Heart left ventricle (tissue), 13 donors: ENCODE measurements at regions not wholly inside any gene's neighbourhood (a gene's known extent, or its start where the extent isn't known, plus 50 kb on each side); places are given as distances from the start of the nearest gene placed in this dataset.

ENCODE experiments used
- POLR2A ChIP-seq, 2 donors: fragments of 450-650 bp; IDR thresholded peaks; one replicate each; pipeline ENCODE4 v1.6.1; 2017; ENCODE audit warnings: antibody characterized with exemption in 2 of 2, mild to moderate bottlenecking in 2 of 2, moderate library complexity in 2 of 2
- TF ChIP-seq, protein P1 (sequence below), 12 donors: fragments of 200-600 bp; sonication (generic) in 4 of 12; IDR thresholded peaks; one replicate each; pipeline versions ENCODE4 v1.5.0 to v1.8.0; 2018 to 2022; ENCODE audit warnings: antibody characterized with exemption in 12 of 12, mild to moderate bottlenecking in 5 of 12
- donor health status: ischemic (EF 13 %, LVEDD 7.1; RV severe dilation, severe dysfunction).
- donor health status: DM: no; HTN: yes; CAD: no.
- donor health status: DM: no; HTN: no; CAD: no.
- donor health status: ischemic (EF 25% LVEDD 6.9; RV normal size, moderate dysfunction).
- donor health status: ischemic (EF 25% LVEDD 5.7; RV mildly dilated, moderate dysfunction).
- donor health status: ischemic (EF 35%, LVEDD 5.7; RV mildly dilated, moderate dysfunction).
- donor health status: nonischemic (EF 11% LVEDD 7.7; RV severe dilation, severe dysfunction).
- donor health status: DM: yes; HTN: yes; CAD: no.
- donor health status: PGD.
- donor health status: ischemic (EF 29% LVEDD 5.4; RV normal size, mild dysfunction).
- donor health status: nonischemic (EF 23%, LVEDD 6.1; RV moderate dilation, normal function).

DNA sequence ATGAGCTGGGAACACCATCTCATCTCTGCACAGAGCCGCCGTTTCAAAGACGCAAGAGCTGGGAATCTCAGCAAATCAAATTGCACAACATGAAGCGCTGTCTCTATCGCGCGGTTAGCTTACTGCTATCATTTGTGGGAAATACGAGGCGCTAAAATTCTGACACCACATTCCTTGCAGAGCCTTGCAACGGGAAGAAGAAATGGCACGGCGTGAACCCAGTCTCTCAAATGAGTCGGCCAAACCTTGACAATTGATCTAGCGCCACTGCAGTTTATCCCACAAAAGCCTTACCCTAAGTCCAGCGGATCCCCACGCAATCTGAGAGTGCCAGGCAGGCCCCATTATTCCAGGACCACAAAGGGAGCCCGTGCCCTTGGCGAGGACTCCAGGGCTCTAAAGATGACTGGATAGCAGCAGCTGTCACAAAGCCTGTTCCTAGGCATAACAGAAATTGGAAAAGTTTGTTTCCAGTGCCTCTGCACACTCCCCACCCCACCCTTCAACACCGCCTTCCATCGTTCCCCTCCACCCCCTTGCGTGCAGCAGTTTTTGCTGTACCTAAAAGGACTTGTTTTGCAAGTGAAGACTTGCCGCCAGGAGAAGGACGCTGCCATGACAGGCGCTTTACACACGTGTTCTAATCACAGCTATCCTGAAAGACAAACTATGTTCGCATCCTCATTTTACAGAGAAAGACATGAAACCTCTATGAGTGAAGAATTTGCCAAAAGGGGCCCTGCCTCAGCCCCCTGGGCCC lies 252.4 kb downstream of the EIPR1 start:
- TF ChIP-seq, protein P1, sequence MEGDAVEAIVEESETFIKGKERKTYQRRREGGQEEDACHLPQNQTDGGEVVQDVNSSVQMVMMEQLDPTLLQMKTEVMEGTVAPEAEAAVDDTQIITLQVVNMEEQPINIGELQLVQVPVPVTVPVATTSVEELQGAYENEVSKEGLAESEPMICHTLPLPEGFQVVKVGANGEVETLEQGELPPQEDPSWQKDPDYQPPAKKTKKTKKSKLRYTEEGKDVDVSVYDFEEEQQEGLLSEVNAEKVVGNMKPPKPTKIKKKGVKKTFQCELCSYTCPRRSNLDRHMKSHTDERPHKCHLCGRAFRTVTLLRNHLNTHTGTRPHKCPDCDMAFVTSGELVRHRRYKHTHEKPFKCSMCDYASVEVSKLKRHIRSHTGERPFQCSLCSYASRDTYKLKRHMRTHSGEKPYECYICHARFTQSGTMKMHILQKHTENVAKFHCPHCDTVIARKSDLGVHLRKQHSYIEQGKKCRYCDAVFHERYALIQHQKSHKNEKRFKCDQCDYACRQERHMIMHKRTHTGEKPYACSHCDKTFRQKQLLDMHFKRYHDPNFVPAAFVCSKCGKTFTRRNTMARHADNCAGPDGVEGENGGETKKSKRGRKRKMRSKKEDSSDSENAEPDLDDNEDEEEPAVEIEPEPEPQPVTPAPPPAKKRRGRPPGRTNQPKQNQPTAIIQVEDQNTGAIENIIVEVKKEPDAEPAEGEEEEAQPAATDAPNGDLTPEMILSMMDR (IDR thresholded peaks at IDR 0.05) = no peak
- no peak for TF ChIP-seq POLR2A (IDR thresholded peaks at IDR 0.05)
